ENCODE measurements at regions not wholly inside any gene's neighbourhood (a gene's known extent, or its start where the extent isn't known, plus 50 kb on each side); places are given as distances from the start of the nearest gene placed in this dataset.

DNA sequence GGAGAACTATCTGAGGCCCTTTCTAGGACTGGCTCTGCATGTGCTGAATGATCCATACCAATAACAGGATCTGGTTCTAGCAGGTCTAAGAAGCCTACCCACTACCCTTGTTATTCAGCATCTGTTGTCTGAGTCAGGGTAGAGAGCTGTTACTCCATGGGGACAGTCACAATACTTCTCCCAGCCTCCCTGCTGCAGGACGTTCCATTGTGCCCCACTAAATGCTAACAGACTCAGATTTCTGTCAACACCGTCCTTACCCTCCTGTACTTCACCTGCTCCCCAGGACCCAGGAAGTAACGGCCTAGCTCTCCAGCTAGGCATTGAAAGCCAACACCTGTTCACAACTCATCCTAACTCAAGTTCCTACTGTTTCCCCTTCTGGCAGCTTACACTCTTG is 719.7 kb upstream of the ID2 start:
- no peaks in the 10 kb centered on the region for H3K4me1 ChIP-seq (ENCODE audit: low read depth, poor library complexity, severe bottlenecking)
- H4K20me1 ChIP-seq (ENCODE audit: insufficient read depth) = no peaks in the 10 kb centered on the region
- no peaks in the 10 kb centered on the region for H3K79me2 ChIP-seq (ENCODE audit: insufficient read depth, low read depth)
- no peak overlapping the region for H3K4me2 ChIP-seq
- H2AFZ ChIP-seq (ENCODE audit: low read depth) = no peak overlapping the region
- H3K4me3 ChIP-seq (IDR thresholded peaks at IDR 0.05; ENCODE audit: insufficient read depth, low read depth, low read length) = no peak overlapping the region
- no peaks in the 10 kb centered on the region for H3K36me3 ChIP-seq (ENCODE audit: insufficient read depth)
- no peak for TF ChIP-seq CTCF (conservative IDR thresholded peaks at IDR 0.05; ENCODE audit: low read depth, low read length)
- H3K9ac ChIP-seq = no peak overlapping the region
- H3K27ac ChIP-seq = no peak overlapping the region
- no peaks in the 10 kb centered on the region for H3K27me3 ChIP-seq (ENCODE audit: insufficient read depth, low read depth)

- H3K4me2 ChIP-seq = no peak overlapping the region
- H3K9ac ChIP-seq = no peak overlapping the region
- no peaks in the 10 kb centered on the region for H3K36me3 ChIP-seq (ENCODE audit: insufficient read depth)
- H3K27ac ChIP-seq = no peak overlapping the region
- no peaks in the 10 kb centered on the region for H3K27me3 ChIP-seq (ENCODE audit: insufficient read depth, low read depth)
- H3K4me3 ChIP-seq (IDR thresholded peaks at IDR 0.05; ENCODE audit: insufficient read depth, low read depth, low read length) = no peak overlapping the region
- TF ChIP-seq CTCF (conservative IDR thresholded peaks at IDR 0.05; ENCODE audit: low read depth, low read length) = no peak
- H2AFZ ChIP-seq (ENCODE audit: low read depth) = no peak overlapping the region
- H4K20me1 ChIP-seq (ENCODE audit: insufficient read depth) = no peaks in the 10 kb centered on the region
- no peaks in the 10 kb centered on the region for H3K4me1 ChIP-seq (ENCODE audit: low read depth, poor library complexity, severe bottlenecking)
- no peaks in the 10 kb centered on the region for H3K79me2 ChIP-seq (ENCODE audit: insufficient read depth, low read depth)
Measured at GRCh38 chr2:7963787-7964186, 718.1 kb upstream of the ID2 start.

DNA sequence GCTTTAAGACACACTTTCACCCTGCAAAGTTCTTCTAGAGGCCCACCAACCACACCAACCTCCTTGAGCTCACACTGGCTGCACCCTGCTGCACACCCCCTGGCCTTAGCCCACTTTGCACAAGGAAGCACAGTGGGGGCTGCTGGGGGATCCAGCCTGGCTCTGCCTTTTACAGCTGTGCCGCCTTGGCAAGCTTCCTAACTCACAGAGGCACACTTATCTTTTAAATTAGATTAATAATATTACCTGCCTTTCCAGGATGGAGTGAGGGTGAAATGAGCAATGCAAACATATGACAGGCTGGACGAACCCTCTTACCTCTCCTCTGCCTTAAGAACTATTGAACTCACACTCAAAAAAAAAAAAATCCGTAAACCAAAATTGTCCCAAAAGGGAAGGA is 715.8 kb upstream of the ID2 start:
- Histone ChIP-seq H3K9ac (no peak overlapping the region), H2AFZ (ENCODE audit: low read depth) (no peak overlapping the region), H3K79me2 (ENCODE audit: insufficient read depth, low read depth) (no peaks in the 10 kb centered on the region), H3K4me1 (ENCODE audit: low read depth, poor library complexity, severe bottlenecking) (no peaks in the 10 kb centered on the region), H3K27ac (no peak overlapping the region), H3K36me3 (ENCODE audit: insufficient read depth) (no peaks in the 10 kb centered on the region), H3K27me3 (ENCODE audit: insufficient read depth, low read depth) (no peaks in the 10 kb centered on the region), H3K4me3 (IDR thresholded peaks at IDR 0.05; ENCODE audit: insufficient read depth, low read depth, low read length) (no peak overlapping the region), H4K20me1 (ENCODE audit: insufficient read depth) (no peaks in the 10 kb centered on the region), H3K4me2 (no peak overlapping the region)
- TF ChIP-seq CTCF (conservative IDR thresholded peaks at IDR 0.05; ENCODE audit: low read depth, low read length) = no peak

DNA sequence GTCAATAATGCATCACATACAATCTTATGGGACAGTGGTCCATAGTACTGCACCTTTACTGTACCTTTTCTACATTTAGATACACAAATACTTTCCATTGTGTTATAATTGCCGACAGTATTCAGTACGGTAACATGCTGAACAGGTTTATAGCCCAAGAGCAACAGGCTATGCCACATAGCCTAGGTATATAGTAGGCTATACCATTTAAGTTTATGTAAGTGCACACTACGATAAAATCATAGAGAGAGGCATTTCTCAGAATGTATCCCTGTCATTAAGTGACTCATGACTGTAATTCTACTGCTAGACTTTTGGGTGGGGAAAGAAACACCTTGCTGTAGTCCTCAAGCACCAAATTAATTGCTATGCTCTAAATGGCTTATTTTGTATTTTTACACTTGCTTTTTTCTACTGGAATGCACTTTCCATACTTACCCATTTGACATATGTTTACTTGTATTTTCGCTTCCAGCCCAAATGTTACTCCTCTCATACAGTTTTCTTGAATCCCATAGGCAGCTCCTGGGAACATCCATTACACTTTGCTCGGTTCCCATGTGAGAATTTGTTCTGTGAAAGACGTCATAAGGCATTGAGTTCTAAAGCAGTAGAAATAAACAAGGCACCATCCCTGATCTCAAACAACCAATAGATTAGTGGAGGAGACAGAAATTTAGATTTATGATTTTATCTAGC is 714.0 kb upstream of the ID2 start:
- Histone ChIP-seq H3K4me2 (no peak overlapping the region), H3K36me3 (ENCODE audit: insufficient read depth) (no peaks in the 10 kb centered on the region), H3K4me1 (ENCODE audit: low read depth, poor library complexity, severe bottlenecking) (no peaks in the 10 kb centered on the region), H3K79me2 (ENCODE audit: insufficient read depth, low read depth) (no peaks in the 10 kb centered on the region), H2AFZ (ENCODE audit: low read depth) (no peak overlapping the region), H3K27me3 (ENCODE audit: insufficient read depth, low read depth) (no peaks in the 10 kb centered on the region), H3K9ac (no peak overlapping the region), H4K20me1 (ENCODE audit: insufficient read depth) (no peaks in the 10 kb centered on the region), H3K27ac (no peak overlapping the region), H3K4me3 (IDR thresholded peaks at IDR 0.05; ENCODE audit: insufficient read depth, low read depth, low read length) (no peak overlapping the region)
- no peak for TF ChIP-seq CTCF (conservative IDR thresholded peaks at IDR 0.05; ENCODE audit: low read depth, low read length)

Data from KMS-11 (cell line).